CD4-positive, alpha-beta T cell treated with Interleukin-4 for 4 hours (primary cell): ENCODE measurements at regions not wholly inside any gene's neighbourhood (a gene's known extent, or its start where the extent isn't known, plus 50 kb on each side); places are given as distances from the start of the nearest gene placed in this dataset.
"Not testable (repeated sequence)": the region's sequence is repeated elsewhere in the genome, so short reads cannot be mapped to it uniquely, and the experiment has no call there.

ENCODE experiments used
- DNase-seq: peaks from one replicate; pipeline ENCODE4 v3.0.0-alpha.2; 2020

GRCh38 chr21:18834121-18834520 lies 430.5 kb upstream of the TMPRSS15 start:
- DNase-seq = not testable (repeated sequence)

GRCh38 chr21:18840239-18840638 lies 436.7 kb upstream of the TMPRSS15 start:
- DNase-seq = no peak

DNA sequence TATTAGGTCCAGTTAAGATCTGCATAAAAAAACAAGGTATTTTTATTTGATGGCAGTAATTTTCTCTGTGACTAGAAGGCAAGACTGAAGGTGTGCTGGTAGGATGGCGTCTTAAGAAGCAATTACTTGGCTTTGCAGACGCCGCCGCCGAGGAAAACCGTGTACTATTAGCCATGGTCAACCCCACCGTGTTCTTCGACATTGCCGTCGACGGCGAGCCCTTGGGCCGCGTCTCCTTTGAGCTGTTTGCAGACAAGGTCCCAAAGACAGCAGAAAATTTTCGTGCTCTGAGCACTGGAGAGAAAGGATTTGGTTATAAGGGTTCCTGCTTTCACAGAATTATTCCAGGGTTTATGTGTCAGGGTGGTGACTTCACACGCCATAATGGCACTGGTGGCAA lies 454.0 kb upstream of the TMPRSS15 start:
- not testable (repeated sequence) for DNase-seq

DNA sequence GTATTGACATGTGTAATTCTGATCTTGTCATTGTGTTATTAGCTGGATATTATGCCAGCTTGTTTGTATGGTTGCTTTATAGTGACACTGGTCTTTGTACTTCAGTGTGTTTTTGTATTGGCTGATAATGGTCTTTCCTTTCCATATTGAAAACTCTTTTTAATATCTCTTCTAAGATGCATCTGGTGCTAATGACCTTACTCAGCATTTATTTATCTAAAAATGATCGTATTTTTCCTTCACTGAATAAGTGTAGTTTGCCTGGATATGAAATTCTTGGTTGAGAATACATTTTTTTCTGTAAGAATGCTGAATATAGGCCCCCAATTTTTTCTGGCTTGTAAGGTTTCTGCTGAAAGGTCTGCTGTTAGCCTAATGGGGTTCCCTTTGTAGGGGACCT lies 465.5 kb upstream of the TMPRSS15 start:
- no peak for DNase-seq

DNA sequence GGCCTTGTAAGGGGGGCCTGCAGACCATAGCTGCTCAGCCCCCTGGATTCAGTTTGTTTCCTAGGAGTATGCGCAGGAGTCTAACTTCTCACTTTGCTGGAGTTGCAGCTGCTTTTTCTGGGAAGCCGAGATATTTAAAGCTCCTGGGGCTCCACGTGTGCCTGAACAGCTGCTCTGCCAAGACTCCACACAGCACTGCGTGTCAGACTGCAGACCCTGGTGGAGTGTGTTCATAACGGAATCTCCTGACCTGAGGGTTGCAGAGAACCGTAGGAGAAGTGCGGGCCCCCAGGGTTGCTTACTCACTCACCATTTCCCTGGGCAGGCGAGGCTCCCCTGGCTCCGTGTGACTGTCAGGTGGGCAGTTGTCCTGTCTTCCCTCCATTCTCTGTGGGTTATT lies 474.3 kb upstream of the TMPRSS15 start:
- no peak for DNase-seq

GRCh38 chr21:18887922-18888602 lies 484.5 kb upstream of the TMPRSS15 start:
- DNase-seq = no peak

GRCh38 chr21:18893406-18893805 lies 489.8 kb upstream of the TMPRSS15 start:
- no peak for DNase-seq

GRCh38 chr21:18894387-18894786 lies 490.8 kb upstream of the TMPRSS15 start:
- DNase-seq = no peak

DNA sequence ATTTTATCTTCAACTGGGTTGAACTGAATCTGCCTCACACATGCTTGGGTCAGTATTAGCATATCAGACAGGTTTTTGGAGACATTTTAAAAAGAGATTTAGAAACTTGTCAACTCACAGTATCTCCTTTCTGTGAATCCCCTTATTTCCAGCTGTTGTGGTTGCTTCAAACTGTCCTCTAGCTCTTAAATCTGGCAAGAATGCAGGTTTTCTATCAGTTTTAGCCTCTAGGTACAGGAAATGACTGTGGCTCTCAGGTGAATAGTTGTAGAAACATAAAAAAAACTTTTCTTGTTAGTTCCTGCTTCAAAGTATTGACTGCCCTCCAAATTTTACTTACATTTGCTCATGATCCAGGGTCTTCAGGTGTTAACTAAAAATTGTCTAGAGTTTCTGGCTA lies 495.7 kb upstream of the TMPRSS15 start:
- DNase-seq = no peak

GRCh38 chr21:18902660-18903059 lies 499.1 kb upstream of the TMPRSS15 start:
- DNase-seq = no peak

- no peak for DNase-seq
Observed at GRCh38 chr21:18907076-18907475, 503.5 kb upstream of the TMPRSS15 start.

DNA sequence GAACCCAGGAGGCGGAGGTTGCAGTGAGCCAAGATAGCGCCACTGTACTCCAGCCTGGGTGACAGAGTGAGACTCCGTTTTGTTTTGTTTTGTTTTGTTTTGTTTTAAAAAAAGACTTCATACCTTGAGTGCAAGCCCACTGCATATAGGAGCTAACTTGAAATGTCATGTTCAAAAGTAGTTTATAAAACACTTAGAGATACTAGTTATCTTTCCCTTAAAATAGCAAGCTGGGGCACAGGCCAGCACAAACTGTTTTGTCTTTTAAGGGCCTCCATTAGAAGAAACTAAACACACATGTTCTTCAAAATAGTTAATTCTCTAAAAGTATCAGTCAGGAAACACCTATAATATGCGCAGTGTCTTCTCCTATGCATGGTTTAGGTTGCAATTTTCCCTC lies 505.1 kb upstream of the TMPRSS15 start:
- no peak for DNase-seq

GRCh38 chr21:18913914-18914313 lies 510.3 kb upstream of the TMPRSS15 start:
- no peak for DNase-seq

GRCh38 chr21:18914570-18914969 lies 511.0 kb upstream of the TMPRSS15 start:
- no peak for DNase-seq

- DNase-seq = no peak
Observed at GRCh38 chr21:18917622-18918021, 514.0 kb upstream of the TMPRSS15 start.

GRCh38 chr21:18931237-18931636 lies 527.7 kb upstream of the TMPRSS15 start:
- no peak for DNase-seq

- no peak for DNase-seq
Observed at GRCh38 chr21:18937337-18937736, 533.8 kb upstream of the TMPRSS15 start.

DNA sequence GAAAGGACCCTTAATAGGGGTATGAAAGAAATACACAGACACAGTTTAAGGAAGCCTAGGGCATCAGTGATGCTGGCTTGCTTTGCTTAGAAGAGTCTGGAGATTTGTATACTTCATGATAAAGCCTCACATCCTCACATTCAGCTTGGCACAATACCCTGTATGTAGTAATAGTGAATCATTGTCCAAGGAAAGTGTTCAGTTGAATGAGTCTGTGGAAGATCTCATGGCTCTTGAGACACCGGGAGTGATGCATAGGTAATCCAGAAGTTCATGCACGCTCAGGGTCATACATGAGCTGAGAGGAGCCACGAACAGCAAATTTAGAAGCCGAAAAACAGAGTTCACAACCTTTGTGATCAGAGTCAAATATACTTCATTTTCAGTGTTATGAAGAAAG lies 537.2 kb upstream of the TMPRSS15 start:
- no peak for DNase-seq

- no peak for DNase-seq
Observed at GRCh38 chr21:18950045-18950740, 546.6 kb upstream of the TMPRSS15 start.

DNA sequence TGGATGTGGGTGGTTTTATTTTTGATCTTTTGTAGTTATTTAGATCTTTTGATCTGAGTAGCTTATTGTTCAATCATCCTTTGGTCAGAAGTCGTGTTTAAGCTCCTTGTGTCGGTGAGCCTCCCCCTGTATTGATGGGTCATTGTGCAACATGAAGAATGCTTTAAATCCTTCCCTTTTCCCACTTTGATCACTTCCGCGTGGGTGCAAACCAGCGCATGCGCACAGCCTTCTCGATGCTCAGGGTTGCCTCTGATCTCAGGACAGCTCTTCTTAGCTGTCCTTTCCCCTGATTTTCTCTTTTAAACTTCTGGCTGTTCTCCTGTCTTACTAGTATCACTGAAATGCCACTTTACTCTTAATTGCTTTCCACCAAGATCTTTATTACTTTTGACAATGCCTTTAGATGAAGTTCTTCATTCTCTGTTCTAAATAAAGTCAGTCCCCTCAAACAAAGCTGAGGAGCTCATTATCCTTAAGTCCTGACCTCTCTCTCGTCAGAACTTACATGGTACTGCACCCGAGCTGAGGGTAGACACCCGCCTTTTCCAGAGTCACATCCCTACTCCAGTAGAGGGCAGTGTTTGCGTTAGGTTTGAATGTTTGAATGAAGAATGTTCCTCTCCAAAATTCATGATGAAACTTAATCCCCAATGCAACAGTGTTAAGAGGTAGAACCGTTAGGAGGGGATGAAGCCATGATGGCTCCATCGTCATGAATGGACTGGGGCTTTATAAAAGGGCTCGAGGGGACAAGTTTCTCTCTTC lies 547.9 kb upstream of the TMPRSS15 start:
- no peak for DNase-seq

DNA sequence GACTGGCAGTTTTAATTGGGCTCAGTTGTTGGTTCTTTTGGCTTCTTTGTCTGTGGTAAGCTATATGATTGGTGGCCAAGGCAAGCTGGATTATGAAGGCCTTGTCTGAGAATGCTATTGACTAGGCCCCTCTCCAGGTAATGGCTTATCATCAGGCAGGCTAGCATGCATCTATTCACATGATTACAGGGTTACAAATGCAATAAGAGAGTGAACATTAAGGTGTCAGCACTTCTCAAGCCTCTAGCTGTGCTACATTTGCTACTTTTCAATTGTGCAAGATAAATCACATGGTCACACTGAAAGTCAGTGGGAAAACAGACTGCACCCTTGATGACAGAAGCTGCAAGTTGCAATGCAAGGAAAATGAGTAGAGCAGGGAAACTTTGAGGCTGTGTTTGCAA lies 550.9 kb upstream of the TMPRSS15 start:
- no peak for DNase-seq

DNA sequence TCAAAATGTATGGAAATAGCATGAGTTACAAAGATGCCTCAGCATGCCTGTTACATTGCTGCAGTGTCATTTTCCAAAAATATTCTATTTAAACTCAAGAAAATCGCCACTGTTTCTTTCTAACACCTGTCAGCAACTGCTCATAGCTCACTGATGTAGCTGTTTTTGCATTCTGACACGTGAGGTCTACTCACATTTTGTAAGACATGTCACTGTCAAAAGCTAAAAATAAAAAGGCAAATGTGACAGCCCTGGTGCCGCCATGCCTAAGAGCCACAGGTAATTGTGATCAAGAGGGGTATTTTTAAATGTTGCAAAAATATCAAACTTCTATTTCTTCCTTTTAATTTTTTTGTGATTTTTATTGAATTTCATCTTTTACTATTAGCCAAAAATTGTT lies 556.2 kb upstream of the TMPRSS15 start:
- DNase-seq = no peak

DNA sequence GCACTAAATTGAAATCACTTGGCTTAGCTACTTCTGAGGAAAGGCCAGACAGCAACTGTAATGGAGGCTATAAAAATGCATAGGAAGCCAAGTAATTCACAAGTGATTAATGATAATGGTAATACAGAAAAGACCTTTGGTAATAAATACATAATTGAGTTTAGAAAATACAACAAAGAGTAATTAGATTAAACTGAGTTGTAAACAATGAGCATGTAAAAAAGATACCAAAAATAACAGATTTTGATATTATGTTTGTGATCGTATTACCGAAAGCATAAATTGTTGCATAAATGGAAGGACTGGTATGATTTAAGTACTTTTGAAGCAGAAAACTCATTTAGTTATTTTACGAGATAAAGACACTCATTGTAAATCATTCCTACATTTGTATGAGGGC lies 556.7 kb upstream of the TMPRSS15 start:
- DNase-seq = no peak

GRCh38 chr21:18970416-18970815 lies 566.8 kb upstream of the TMPRSS15 start:
- no peak for DNase-seq
